ENCODE measurements at regions not wholly inside any gene's neighbourhood (a gene's known extent, or its start where the extent isn't known, plus 50 kb on each side); places are given as distances from the start of the nearest gene placed in this dataset.
"Not testable (repeated sequence)": the region's sequence is repeated elsewhere in the genome, so short reads cannot be mapped to it uniquely, and the experiment has no call there.

GRCh38 chr20:41686961-41687360 lies 68.8 kb upstream of the CHD6 start:
- no peak overlapping the region for H3K4me3 Mint-ChIP-seq
- TF ChIP-seq CTCF (conservative IDR thresholded peaks at IDR 0.05; ENCODE audit: low read depth in 2 of 2) (no peak), CREB1 (CRISPR knock-in tag; IDR thresholded peaks at IDR 0.05; ENCODE audit: low read depth) (no peak), POLR2AphosphoS5 (IDR thresholded peaks at IDR 0.05; ENCODE audit: low read depth) (no peak), JUNB (IDR thresholded peaks at IDR 0.05; ENCODE audit: unreplicated experiment) (no peak), ETS1 (IDR thresholded peaks at IDR 0.05) (no peak), NANOG (IDR thresholded peaks at IDR 0.05; ENCODE audit: borderline replicate concordance) (no peak), ZNF462 (CRISPR knock-in tag; IDR thresholded peaks at IDR 0.05) (no peak), EZH2 (IDR thresholded peaks at IDR 0.05; ENCODE audit: low read depth, unreplicated experiment) (no peak), ZNF331 (CRISPR knock-in tag; IDR thresholded peaks at IDR 0.05; ENCODE audit: low read depth) (no peak), REST (IDR thresholded peaks at IDR 0.05; ENCODE audit: unreplicated experiment) (no peak)
- Histone ChIP-seq H3F3A (replicated peaks; ENCODE audit: low read depth) (no peaks in the 10 kb centered on the region), H3K9me2 (ENCODE audit: insufficient read depth) (peaks cover 27% of the 10 kb centered on the region), H4K20me1 (replicated peaks; ENCODE audit: insufficient read depth) (no peaks in the 10 kb centered on the region), H3K79me2 (replicated peaks; ENCODE audit: insufficient read depth) (no peaks in the 10 kb centered on the region), H3K4me3 (no peak overlapping the region), H3K4me2 (no peak overlapping the region), H2AFZ (peak overlapping the region; percentile 98), H3K4me1 (ENCODE audit: insufficient read depth) (peaks cover 3% of the 10 kb centered on the region; the same call in 1 of the 2 replicates), H3K27me3 (ENCODE audit: insufficient read depth) (no peaks in the 10 kb centered on the region), H3K27ac (ENCODE audit: low read depth) (no peak overlapping the region), H3K36me3 (ENCODE audit: insufficient read depth) (no peaks in the 10 kb centered on the region)
- peaks cover 2% of the 10 kb centered on the region for H3K27me3 Mint-ChIP-seq (ENCODE audit: insufficient read depth, low read depth, poor library complexity)
- no peaks in the 10 kb centered on the region for H3K9me3 Mint-ChIP-seq
- DNase-seq (ENCODE audit: low spot score) (no peak), ATAC-seq (no peak)
- peaks cover 12% of the 10 kb centered on the region; the same call in 2 of the 3 replicates for H3K4me1 Mint-ChIP-seq
- H3K27ac Mint-ChIP-seq: no peak overlapping the region
- no peaks in the 10 kb centered on the region for H3K36me3 Mint-ChIP-seq (ENCODE audit: low read depth)

GRCh38 chr20:41685145-41685544 lies 67.0 kb upstream of the CHD6 start:
- H3K9me3 Mint-ChIP-seq; H3F3A ChIP-seq (replicated peaks; ENCODE audit: low read depth); H3K4me1 ChIP-seq (ENCODE audit: insufficient read depth); H2AFZ ChIP-seq; H3K4me1 Mint-ChIP-seq; H3K79me2 ChIP-seq (replicated peaks; ENCODE audit: insufficient read depth); H3K27ac Mint-ChIP-seq; ATAC-seq; H3K4me3 Mint-ChIP-seq; H3K4me2 ChIP-seq; H3K27me3 ChIP-seq (ENCODE audit: insufficient read depth); H3K36me3 Mint-ChIP-seq (ENCODE audit: low read depth); DNase-seq (ENCODE audit: low spot score); H3K36me3 ChIP-seq (ENCODE audit: insufficient read depth); H3K27me3 Mint-ChIP-seq (ENCODE audit: insufficient read depth, low read depth, poor library complexity); H3K27ac ChIP-seq (ENCODE audit: low read depth); H4K20me1 ChIP-seq (replicated peaks; ENCODE audit: insufficient read depth); H3K4me3 ChIP-seq: not testable (repeated sequence)
- H3K9me2 ChIP-seq (ENCODE audit: insufficient read depth): peaks cover 25% of the 10 kb centered on the region
